ENCODE measurements at regions not wholly inside any gene's neighbourhood (a gene's known extent, or its start where the extent isn't known, plus 50 kb on each side); places are given as distances from the start of the nearest gene placed in this dataset.

DNA sequence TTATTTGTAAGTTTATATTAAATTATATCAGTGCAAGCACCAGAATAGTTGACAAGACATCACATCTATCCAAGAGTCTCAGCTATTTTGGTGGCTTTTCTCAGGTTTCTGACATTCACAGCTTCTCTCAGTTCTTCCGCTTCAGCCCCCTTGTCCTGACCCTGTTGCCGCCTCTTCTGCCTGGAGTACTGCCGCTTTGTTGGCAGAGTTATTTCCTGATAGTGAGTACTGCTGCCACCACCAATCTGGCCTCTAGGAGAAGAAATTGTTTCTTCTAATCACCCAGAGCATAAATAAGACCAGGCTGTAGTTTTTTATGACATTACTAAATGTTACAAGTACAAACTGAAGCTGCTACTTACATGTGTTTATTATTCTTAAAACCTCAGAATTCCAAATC is 470.1 kb downstream of the NSUN3 start (continued):
- TF ChIP-seq, protein P1, sequence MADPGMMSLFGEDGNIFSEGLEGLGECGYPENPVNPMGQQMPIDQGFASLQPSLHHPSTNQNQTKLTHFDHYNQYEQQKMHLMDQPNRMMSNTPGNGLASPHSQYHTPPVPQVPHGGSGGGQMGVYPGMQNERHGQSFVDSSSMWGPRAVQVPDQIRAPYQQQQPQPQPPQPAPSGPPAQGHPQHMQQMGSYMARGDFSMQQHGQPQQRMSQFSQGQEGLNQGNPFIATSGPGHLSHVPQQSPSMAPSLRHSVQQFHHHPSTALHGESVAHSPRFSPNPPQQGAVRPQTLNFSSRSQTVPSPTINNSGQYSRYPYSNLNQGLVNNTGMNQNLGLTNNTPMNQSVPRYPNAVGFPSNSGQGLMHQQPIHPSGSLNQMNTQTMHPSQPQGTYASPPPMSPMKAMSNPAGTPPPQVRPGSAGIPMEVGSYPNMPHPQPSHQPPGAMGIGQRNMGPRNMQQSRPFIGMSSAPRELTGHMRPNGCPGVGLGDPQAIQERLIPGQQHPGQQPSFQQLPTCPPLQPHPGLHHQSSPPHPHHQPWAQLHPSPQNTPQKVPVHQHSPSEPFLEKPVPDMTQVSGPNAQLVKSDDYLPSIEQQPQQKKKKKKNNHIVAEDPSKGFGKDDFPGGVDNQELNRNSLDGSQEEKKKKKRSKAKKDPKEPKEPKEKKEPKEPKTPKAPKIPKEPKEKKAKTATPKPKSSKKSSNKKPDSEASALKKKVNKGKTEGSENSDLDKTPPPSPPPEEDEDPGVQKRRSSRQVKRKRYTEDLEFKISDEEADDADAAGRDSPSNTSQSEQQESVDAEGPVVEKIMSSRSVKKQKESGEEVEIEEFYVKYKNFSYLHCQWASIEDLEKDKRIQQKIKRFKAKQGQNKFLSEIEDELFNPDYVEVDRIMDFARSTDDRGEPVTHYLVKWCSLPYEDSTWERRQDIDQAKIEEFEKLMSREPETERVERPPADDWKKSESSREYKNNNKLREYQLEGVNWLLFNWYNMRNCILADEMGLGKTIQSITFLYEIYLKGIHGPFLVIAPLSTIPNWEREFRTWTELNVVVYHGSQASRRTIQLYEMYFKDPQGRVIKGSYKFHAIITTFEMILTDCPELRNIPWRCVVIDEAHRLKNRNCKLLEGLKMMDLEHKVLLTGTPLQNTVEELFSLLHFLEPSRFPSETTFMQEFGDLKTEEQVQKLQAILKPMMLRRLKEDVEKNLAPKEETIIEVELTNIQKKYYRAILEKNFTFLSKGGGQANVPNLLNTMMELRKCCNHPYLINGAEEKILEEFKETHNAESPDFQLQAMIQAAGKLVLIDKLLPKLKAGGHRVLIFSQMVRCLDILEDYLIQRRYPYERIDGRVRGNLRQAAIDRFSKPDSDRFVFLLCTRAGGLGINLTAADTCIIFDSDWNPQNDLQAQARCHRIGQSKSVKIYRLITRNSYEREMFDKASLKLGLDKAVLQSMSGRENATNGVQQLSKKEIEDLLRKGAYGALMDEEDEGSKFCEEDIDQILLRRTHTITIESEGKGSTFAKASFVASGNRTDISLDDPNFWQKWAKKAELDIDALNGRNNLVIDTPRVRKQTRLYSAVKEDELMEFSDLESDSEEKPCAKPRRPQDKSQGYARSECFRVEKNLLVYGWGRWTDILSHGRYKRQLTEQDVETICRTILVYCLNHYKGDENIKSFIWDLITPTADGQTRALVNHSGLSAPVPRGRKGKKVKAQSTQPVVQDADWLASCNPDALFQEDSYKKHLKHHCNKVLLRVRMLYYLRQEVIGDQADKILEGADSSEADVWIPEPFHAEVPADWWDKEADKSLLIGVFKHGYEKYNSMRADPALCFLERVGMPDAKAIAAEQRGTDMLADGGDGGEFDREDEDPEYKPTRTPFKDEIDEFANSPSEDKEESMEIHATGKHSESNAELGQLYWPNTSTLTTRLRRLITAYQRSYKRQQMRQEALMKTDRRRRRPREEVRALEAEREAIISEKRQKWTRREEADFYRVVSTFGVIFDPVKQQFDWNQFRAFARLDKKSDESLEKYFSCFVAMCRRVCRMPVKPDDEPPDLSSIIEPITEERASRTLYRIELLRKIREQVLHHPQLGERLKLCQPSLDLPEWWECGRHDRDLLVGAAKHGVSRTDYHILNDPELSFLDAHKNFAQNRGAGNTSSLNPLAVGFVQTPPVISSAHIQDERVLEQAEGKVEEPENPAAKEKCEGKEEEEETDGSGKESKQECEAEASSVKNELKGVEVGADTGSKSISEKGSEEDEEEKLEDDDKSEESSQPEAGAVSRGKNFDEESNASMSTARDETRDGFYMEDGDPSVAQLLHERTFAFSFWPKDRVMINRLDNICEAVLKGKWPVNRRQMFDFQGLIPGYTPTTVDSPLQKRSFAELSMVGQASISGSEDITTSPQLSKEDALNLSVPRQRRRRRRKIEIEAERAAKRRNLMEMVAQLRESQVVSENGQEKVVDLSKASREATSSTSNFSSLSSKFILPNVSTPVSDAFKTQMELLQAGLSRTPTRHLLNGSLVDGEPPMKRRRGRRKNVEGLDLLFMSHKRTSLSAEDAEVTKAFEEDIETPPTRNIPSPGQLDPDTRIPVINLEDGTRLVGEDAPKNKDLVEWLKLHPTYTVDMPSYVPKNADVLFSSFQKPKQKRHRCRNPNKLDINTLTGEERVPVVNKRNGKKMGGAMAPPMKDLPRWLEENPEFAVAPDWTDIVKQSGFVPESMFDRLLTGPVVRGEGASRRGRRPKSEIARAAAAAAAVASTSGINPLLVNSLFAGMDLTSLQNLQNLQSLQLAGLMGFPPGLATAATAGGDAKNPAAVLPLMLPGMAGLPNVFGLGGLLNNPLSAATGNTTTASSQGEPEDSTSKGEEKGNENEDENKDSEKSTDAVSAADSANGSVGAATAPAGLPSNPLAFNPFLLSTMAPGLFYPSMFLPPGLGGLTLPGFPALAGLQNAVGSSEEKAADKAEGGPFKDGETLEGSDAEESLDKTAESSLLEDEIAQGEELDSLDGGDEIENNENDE (IDR thresholded peaks at IDR 0.05; ENCODE audit: insufficient replicate concordance, low read length) = no peak
- no peak for TF ChIP-seq ZNF274 (IDR thresholded peaks at IDR 0.05; ENCODE audit: borderline replicate concordance, extremely low read depth, low read length)
- TF ChIP-seq JUN (IDR thresholded peaks at IDR 0.05; ENCODE audit: low read depth, low read length) = no peak
- no peak for TF ChIP-seq HDAC2 (IDR thresholded peaks at IDR 0.05; ENCODE audit: borderline replicate concordance in 1 of 2, low read depth in 2 of 2, low read length in 2 of 2)
- TF ChIP-seq JUND (IDR thresholded peaks at IDR 0.05; ENCODE audit: low read length) = no peak
- TF ChIP-seq SP1 (IDR thresholded peaks at IDR 0.05; ENCODE audit: low read depth, low read length) = no peak
- TF ChIP-seq NANOG (IDR thresholded peaks at IDR 0.05; ENCODE audit: insufficient read depth, low read depth, low read length, poor library complexity, severe bottlenecking) = no peak
- no peak for TF ChIP-seq EP300 (IDR thresholded peaks at IDR 0.05; ENCODE audit: borderline replicate concordance in 1 of 2, low read depth in 2 of 2, low read length in 2 of 2)
- TF ChIP-seq SP2 (IDR thresholded peaks at IDR 0.05; ENCODE audit: low read length) = no peak
- TF ChIP-seq SIN3A (conservative IDR thresholded peaks at IDR 0.05 in 1 of 2, IDR thresholded peaks at IDR 0.05 in 1 of 2; ENCODE audit: low read depth in 1 of 2, low read length in 2 of 2) = no peak
- no peak for TF ChIP-seq BACH1 (IDR thresholded peaks at IDR 0.05; ENCODE audit: low read length)
- no peak for TF ChIP-seq RBBP5 (IDR thresholded peaks at IDR 0.05; ENCODE audit: borderline replicate concordance, low read depth, low read length)

Data from H1 (cell line).